ENCODE measurements at regions not wholly inside any gene's neighbourhood (a gene's known extent, or its start where the extent isn't known, plus 50 kb on each side); places are given as distances from the start of the nearest gene placed in this dataset.
"Not testable (repeated sequence)": the region's sequence is repeated elsewhere in the genome, so short reads cannot be mapped to it uniquely, and the experiment has no call there.

DNA sequence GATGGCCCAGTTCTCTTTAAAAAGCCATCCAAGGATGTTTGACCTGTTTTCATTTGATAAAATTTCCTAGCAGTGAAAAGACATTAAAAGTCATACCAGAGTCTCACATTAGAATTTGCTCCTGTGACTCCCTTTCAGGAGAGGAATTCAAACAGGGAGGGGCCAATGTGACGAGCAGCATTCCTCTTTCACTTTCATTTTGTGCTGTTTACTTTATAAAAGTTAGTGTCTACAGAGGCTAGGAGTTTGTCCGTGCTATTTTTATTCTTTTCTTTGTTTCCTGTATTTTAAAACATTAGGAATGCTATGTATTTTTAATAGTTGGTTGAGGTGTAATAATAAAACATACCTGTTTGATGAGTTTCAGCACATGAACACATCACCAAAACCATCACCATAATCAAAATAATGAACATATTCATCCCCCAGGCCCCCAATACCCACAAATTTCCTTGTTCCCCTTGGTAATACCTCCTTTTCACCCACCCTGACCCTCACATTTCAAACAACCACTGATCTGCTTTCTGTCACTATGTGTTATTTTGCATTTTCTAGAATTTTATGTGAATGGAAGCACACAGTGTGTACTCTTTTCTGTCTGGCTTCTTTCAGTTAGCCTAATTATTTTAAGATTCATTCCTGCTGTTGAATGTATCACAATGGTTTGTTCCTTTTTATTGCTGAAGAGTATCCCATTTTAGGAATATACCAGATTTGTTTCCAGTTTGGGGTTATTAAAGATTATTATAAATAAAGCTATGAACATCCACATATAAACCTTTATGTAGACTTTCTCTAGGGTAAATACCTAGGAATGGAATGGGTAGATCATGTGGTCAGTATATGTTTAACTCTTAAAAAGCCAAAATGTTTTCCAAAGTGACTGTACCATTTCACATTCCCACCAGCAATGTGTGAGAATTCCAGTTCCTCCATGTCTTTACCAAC, 129.5 kb downstream of the TENT5C start:
- no peak overlapping the region for H3K4me3 ChIP-seq (ENCODE audit: low read length)
- H3K9ac ChIP-seq (ENCODE audit: low read length) = no peak overlapping the region
- H3K27ac ChIP-seq (ENCODE audit: low read length) = no peak overlapping the region
- H3K9me3 ChIP-seq (ENCODE audit: control insufficient read depth, low read depth, low read length) = no peaks in the 10 kb centered on the region
- no peaks in the 10 kb centered on the region for H3K27me3 ChIP-seq (ENCODE audit: control insufficient read depth, insufficient read depth, low read length)
- H3K36me3 ChIP-seq (ENCODE audit: control insufficient read depth, low read depth, low read length) = no peaks in the 10 kb centered on the region
- H3K4me1 ChIP-seq (ENCODE audit: control insufficient read depth, low read depth, low read length) = no peaks in the 10 kb centered on the region

DNA sequence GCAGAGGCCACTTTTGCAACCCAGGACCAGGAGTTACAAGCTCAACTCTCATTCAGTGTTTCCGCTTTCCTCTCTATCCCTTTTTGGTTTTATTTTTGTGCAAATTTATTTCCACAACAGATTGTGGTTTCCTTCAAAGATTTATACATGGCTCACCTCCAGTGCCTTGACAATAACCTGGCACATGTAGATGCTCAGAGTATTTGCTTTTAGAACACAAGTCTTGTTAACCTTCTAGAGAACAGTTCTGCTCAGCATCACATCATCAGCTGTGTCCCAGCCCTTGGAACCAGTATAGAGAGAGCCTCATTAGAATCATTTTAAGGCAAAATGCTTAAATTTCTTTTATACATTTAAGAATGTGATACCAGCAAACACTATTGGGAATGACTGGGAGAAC, 133.7 kb downstream of the TENT5C start:
- Histone ChIP-seq H3K27me3 (ENCODE audit: control insufficient read depth, insufficient read depth, low read length) (no peaks in the 10 kb centered on the region), H3K4me3 (ENCODE audit: low read length) (no peak overlapping the region), H3K9me3 (ENCODE audit: control insufficient read depth, low read depth, low read length) (no peaks in the 10 kb centered on the region), H3K27ac (ENCODE audit: low read length) (no peak overlapping the region), H3K36me3 (ENCODE audit: control insufficient read depth, low read depth, low read length) (no peaks in the 10 kb centered on the region), H3K9ac (ENCODE audit: low read length) (no peak overlapping the region), H3K4me1 (ENCODE audit: control insufficient read depth, low read depth, low read length) (no peaks in the 10 kb centered on the region)

DNA sequence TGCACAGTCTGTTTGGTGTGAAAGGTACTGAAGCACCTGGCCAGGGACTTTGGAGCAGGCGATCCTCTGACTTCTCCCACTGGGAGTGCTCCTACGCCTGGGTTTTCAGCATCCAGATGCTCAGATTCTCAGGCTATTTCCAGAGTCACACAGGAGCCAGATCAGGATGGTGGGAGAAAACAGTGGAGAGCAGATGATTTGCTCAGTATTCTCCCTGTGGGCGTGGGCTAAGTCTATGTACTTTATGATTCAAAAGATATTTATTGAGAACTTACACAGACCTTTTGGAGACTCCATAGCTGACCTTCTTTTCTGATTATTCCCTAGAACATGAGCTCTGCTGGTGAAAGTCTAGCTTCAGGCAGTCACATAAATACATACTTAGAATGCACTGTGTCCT, 134.6 kb downstream of the TENT5C start:
- Histone ChIP-seq H3K4me1 (ENCODE audit: control insufficient read depth, low read depth, low read length) (no peaks in the 10 kb centered on the region), H3K9me3 (ENCODE audit: control insufficient read depth, low read depth, low read length) (no peaks in the 10 kb centered on the region), H3K9ac (ENCODE audit: low read length) (no peak overlapping the region), H3K36me3 (ENCODE audit: control insufficient read depth, low read depth, low read length) (no peaks in the 10 kb centered on the region), H3K27me3 (ENCODE audit: control insufficient read depth, insufficient read depth, low read length) (no peaks in the 10 kb centered on the region), H3K4me3 (ENCODE audit: low read length) (no peak overlapping the region), H3K27ac (ENCODE audit: low read length) (no peak overlapping the region)

DNA sequence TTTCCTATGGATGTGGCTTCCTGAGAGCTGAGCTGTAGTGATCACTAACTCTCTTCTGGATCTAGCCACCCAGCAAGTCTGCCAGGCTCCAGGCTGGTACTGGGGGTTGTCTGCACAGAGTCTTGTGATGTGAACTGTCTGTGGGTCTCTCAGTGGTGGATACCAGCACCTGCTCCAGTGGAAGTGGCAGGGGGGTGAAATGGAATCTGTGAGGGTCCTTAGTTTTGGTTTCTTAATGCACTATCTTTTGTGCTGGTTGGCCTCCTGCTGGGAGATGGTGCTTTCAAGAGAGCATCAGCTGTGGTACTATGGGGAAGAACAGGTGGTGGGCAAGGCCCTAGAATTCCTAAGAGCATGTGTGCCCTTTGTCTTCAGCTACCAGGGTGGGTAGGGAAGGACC, 140.7 kb downstream of the TENT5C start:
- not testable (repeated sequence) for H3K4me1 ChIP-seq (ENCODE audit: control insufficient read depth, low read depth, low read length); H3K36me3 ChIP-seq (ENCODE audit: control insufficient read depth, low read depth, low read length); H3K27me3 ChIP-seq (ENCODE audit: control insufficient read depth, insufficient read depth, low read length); H3K9ac ChIP-seq (ENCODE audit: low read length); H3K27ac ChIP-seq (ENCODE audit: low read length); H3K9me3 ChIP-seq (ENCODE audit: control insufficient read depth, low read depth, low read length); H3K4me3 ChIP-seq (ENCODE audit: low read length)

DNA sequence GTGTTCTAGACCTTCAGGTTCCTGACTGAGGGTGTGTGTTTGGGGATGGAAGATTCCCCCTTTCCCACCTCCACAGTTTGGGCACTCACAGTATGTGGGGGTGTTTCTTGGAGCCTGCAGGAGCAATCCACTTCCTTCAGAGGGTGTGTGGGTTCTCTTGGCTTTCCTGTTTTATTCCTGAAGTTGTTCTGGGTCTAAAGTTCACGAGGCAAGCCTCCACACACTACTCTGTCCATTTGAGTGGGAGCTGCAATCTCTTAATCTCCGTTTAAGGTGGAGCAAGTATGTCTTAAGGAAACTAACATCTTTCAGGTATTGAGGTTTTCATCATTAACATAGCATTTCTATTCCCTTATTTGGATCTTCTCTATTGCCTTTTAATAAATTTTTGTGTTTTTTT, 141.8 kb downstream of the TENT5C start:
- Histone ChIP-seq H3K9ac (ENCODE audit: low read length) (no peak overlapping the region), H3K9me3 (ENCODE audit: control insufficient read depth, low read depth, low read length) (no peaks in the 10 kb centered on the region), H3K27me3 (ENCODE audit: control insufficient read depth, insufficient read depth, low read length) (no peaks in the 10 kb centered on the region), H3K4me1 (ENCODE audit: control insufficient read depth, low read depth, low read length) (no peaks in the 10 kb centered on the region), H3K27ac (ENCODE audit: low read length) (no peak overlapping the region), H3K36me3 (ENCODE audit: control insufficient read depth, low read depth, low read length) (no peaks in the 10 kb centered on the region), H3K4me3 (ENCODE audit: low read length) (no peak overlapping the region)

DNA sequence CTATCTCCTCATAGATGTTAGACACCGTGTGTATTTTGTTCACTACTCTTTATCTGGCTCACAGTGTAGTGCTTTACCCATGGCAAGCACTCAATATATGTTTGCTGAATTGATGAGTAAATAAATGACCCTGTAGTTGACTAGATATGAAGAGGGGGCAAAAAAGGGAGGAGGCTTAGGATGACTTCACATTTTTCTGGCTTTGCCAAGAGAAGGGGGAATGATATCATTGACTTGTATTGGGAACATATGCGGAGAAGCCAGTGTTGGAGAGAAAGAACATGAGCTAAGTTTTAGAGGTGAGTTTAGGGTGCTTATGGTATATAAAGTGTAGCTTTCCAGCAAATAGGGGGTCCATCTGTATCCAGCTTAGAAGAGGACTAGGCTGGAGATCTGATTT, 145.5 kb downstream of the TENT5C start:
- Histone ChIP-seq H3K9ac (ENCODE audit: low read length) (no peak overlapping the region), H3K9me3 (ENCODE audit: control insufficient read depth, low read depth, low read length) (no peaks in the 10 kb centered on the region), H3K27me3 (ENCODE audit: control insufficient read depth, insufficient read depth, low read length) (no peaks in the 10 kb centered on the region), H3K4me3 (ENCODE audit: low read length) (no peak overlapping the region), H3K27ac (ENCODE audit: low read length) (no peak overlapping the region), H3K4me1 (ENCODE audit: control insufficient read depth, low read depth, low read length) (peaks cover 3% of the 10 kb centered on the region), H3K36me3 (ENCODE audit: control insufficient read depth, low read depth, low read length) (no peaks in the 10 kb centered on the region)

DNA sequence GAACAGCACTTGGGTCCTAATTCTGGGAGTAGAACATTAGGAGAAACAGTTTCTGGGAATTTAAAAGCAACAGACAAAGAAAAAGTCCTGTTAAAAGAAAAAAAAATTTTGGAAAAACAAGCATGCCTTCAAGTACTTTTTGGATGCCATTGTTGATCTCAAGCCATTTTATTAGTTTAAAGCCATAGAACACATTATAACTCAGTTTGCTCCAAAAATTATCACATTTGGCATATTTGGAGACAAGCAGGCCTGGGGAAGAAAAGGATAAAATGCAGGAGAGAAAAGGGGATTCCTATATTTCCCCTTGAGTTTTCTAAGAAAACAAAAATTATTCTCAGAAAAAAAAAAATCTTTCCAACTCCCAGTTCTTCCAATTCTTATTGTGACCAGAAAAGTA, 146.8 kb downstream of the TENT5C start:
- no peak overlapping the region for H3K4me3 ChIP-seq (ENCODE audit: low read length)
- no peaks in the 10 kb centered on the region for H3K36me3 ChIP-seq (ENCODE audit: control insufficient read depth, low read depth, low read length)
- H3K27me3 ChIP-seq (ENCODE audit: control insufficient read depth, insufficient read depth, low read length) = no peaks in the 10 kb centered on the region
- H3K4me1 ChIP-seq (ENCODE audit: control insufficient read depth, low read depth, low read length) = peaks cover 3% of the 10 kb centered on the region
- H3K9me3 ChIP-seq (ENCODE audit: control insufficient read depth, low read depth, low read length) = no peaks in the 10 kb centered on the region
- H3K9ac ChIP-seq (ENCODE audit: low read length) = no peak overlapping the region
- H3K27ac ChIP-seq (ENCODE audit: low read length) = no peak overlapping the region

DNA sequence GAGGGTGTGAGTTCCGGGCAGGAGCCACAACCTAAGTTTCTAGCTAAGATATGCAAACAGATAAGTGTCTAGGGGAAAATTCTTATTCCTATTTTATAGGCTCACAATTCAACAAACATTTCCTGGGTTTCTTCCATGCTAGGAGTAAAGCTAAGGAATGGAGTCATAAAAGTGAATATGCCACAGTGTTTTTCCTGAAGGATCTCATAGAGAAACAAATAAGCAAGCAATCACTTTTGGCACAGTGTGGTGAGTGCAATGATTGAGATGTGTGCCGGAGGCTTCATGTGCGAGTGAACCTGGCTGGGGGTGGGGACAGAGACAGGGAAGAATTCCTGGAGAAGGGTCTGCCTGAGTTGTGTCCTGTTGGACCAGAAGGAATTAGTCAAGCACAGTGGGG, 147.4 kb downstream of the TENT5C start:
- Histone ChIP-seq H3K9ac (ENCODE audit: low read length) (no peak overlapping the region), H3K27ac (ENCODE audit: low read length) (no peak overlapping the region), H3K4me1 (ENCODE audit: control insufficient read depth, low read depth, low read length) (peaks cover 7% of the 10 kb centered on the region), H3K27me3 (ENCODE audit: control insufficient read depth, insufficient read depth, low read length) (no peaks in the 10 kb centered on the region), H3K4me3 (ENCODE audit: low read length) (no peak overlapping the region), H3K9me3 (ENCODE audit: control insufficient read depth, low read depth, low read length) (no peaks in the 10 kb centered on the region), H3K36me3 (ENCODE audit: control insufficient read depth, low read depth, low read length) (no peaks in the 10 kb centered on the region)

DNA sequence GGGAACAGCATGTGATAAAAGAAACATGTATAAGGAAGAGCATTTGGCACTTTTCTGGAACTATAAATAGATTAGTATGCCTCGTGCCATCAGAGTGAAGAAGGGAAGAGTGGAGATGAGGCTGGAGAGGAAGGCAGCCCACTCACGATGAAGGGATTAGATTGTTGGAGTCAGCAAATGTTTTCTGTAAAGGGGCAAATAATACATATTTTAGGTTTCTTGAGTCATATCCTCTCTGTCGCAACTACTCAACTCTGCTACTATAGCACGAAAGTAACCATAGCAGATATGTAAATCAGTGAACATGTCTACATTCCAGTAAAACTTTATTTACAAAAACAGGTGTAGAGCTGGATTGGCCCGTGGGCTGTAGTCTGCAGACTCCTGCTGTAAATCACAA, 147.8 kb downstream of the TENT5C start:
- no peak overlapping the region for H3K9ac ChIP-seq (ENCODE audit: low read length)
- no peak overlapping the region for H3K4me3 ChIP-seq (ENCODE audit: low read length)

DNA sequence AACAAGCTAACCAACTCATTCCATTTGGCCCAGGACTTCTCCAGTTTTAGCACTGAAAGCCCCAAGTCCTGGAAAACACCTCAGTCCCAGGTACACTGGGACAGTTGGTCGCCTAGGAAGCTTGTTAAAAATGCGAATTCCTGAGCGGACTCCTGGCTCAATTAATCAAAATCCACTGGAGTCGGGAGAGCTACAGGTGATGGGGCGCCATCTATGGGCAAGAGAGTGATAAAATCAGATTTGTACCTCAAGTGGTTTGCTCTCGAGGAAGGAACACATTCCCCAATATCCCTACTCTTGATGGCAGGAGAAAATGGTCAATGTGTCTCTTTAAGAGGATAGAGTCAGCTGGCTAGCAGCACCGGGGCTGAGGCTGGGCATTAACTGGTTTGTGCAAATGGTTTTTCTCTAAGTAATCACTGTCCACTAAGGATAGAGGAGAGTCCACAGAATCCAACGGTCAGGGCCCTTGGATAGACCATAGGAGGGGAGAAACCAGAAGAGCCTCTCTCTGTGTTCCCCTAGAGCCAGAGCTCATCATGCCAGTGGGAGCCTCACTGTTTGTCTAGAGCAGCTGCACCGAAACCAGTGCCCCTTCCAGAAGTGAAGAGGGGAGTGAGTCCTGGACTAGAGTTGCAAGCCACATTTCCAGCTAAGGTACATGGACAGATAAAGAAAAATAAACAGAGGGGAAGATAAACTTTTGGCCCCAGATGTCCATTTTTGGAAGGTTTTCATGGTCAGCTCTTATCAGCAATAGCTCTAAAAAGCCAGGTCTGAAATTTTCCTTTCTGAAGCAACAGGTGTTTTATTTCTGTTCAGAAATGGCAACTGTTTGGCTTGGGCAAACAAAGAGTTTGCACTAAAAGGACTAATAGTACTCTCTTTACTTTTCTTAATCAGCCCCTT, 148.5 kb downstream of the TENT5C start:
- Histone ChIP-seq H3K4me3 (ENCODE audit: low read length) (no peak overlapping the region), H3K27me3 (ENCODE audit: control insufficient read depth, insufficient read depth, low read length) (no peaks in the 10 kb centered on the region), H3K27ac (ENCODE audit: low read length) (no peak overlapping the region), H3K9me3 (ENCODE audit: control insufficient read depth, low read depth, low read length) (no peaks in the 10 kb centered on the region), H3K4me1 (ENCODE audit: control insufficient read depth, low read depth, low read length) (peaks cover 10% of the 10 kb centered on the region), H3K36me3 (ENCODE audit: control insufficient read depth, low read depth, low read length) (no peaks in the 10 kb centered on the region), H3K9ac (ENCODE audit: low read length) (no peak overlapping the region)

More for the DNA sequence above, 147.8 kb downstream of the TENT5C start:
- Histone ChIP-seq H3K36me3 (ENCODE audit: control insufficient read depth, low read depth, low read length) (no peaks in the 10 kb centered on the region), H3K9me3 (ENCODE audit: control insufficient read depth, low read depth, low read length) (no peaks in the 10 kb centered on the region), H3K27me3 (ENCODE audit: control insufficient read depth, insufficient read depth, low read length) (no peaks in the 10 kb centered on the region), H3K27ac (ENCODE audit: low read length) (no peak overlapping the region), H3K4me1 (ENCODE audit: control insufficient read depth, low read depth, low read length) (peaks cover 10% of the 10 kb centered on the region)

DNA sequence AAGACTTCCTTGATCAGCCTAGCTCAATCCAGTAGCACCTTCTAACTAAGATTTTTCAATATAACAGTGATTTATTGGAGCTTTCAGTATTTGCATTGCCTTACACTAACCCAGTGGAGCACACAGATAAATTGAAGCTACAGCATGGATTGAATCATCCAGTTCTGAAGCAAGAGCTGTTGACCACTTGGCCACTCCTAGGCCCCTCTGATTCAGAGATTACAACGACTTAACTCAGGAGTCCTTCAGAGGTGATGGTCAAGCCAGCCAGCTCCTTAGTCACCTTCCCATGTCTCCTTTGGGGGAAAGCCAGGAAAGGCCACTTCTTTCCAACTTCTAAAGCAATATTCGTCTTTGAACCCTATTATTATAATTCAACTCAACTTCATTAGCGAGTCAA, 151.8 kb downstream of the TENT5C start:
- Histone ChIP-seq H3K27ac (ENCODE audit: low read length) (no peak overlapping the region), H3K4me3 (ENCODE audit: low read length) (no peak overlapping the region), H3K27me3 (ENCODE audit: control insufficient read depth, insufficient read depth, low read length) (no peaks in the 10 kb centered on the region), H3K9me3 (ENCODE audit: control insufficient read depth, low read depth, low read length) (no peaks in the 10 kb centered on the region), H3K9ac (ENCODE audit: low read length) (no peak overlapping the region), H3K4me1 (ENCODE audit: control insufficient read depth, low read depth, low read length) (peaks cover 15% of the 10 kb centered on the region), H3K36me3 (ENCODE audit: control insufficient read depth, low read depth, low read length) (no peaks in the 10 kb centered on the region)

Data from iPS-18a (cell line).